K562 (cell line): ENCODE measurements at regions not wholly inside any gene's neighbourhood (a gene's known extent, or its start where the extent isn't known, plus 50 kb on each side); places are given as distances from the start of the nearest gene placed in this dataset.

ENCODE experiments used
- ATAC-seq: fragments of 200-7000 bp; cut with Tn5 transposase; 3 replicates; pipeline ENCODE4 v1.9.1; 2020; ENCODE audit warnings: moderate library complexity
- BruUV-seq: library from RNA; stranded (reverse); fragments of 400-500 nt; replicated peaks from 2 replicates; lab custom pipeline; 2021; lab: Mats Ljungman, UMichigan
- CTCF ChIA-PET: fragments of 300-600 bp; formaldehyde crosslinking; extraction: SDS; loops from one replicate; lab custom pipeline; 2021; ENCODE audit warnings: low intra/inter-chr PET ratio; lab: Yijun Ruan, JAX
- POLR2A ChIA-PET: fragments of 300-600, 350-650 bp; sonication (Branson Sonifier 250); formaldehyde crosslinking; extraction: SDS; loops from one replicate; lab custom pipeline; 2021; ENCODE audit warnings: antibody characterized with exemption, inconsistent platforms; lab: Yijun Ruan, JAX
- DNase-seq, 4 experiments: peaks; one replicate each; pipeline versions ENCODE4 v3.0.0 to v3.0.0-alpha.2; 2011 to 2018; ENCODE audit warnings: low spot score in 3 of 4, mixed read lengths in 3 of 4; ENCODE audit errors: extremely low read depth in 1 of 4
- FAIRE-seq: peaks from 2 replicates; lab custom pipeline; 2011; peaks lifted over from hg19 to GRCh38; lab: Jason Lieb, UNC
- H2AFZ ChIP-seq: 2 replicates; pipeline ENCODE4 v1.6.0; 2011; ENCODE audit warnings: low read depth, low read length, control low read depth, inconsistent platforms
- H3K27ac ChIP-seq: fragments of 200-600 bp; 3 replicates; pipeline ENCODE4 v1.8.0; 2011; ENCODE audit warnings: low read depth, mild to moderate bottlenecking, control low read depth, inconsistent platforms, low read length, moderate library complexity, mixed read lengths; ENCODE audit errors: extremely low read depth
- H3K27me3 ChIP-seq, 2 experiments: fragments of 300-600 bp in 1 of 2; 2 replicates in 1 of 2; 3 replicates in 1 of 2; pipeline versions ENCODE4 v1.6.0 to v1.8.0; 2011; ENCODE audit warnings: inconsistent platforms in 2 of 2, low read length in 2 of 2, mild to moderate bottlenecking in 1 of 2, mixed read lengths in 1 of 2, moderate library complexity in 1 of 2; ENCODE audit not compliant: control insufficient read depth in 2 of 2, insufficient read depth in 2 of 2
- H3K36me3 ChIP-seq: fragments of 300-600 bp; 3 replicates; pipeline ENCODE4 v1.8.0; 2011; ENCODE audit warnings: mild to moderate bottlenecking, low read length, inconsistent platforms; ENCODE audit not compliant: control insufficient read depth, insufficient read depth
- H3K4me1 ChIP-seq, 2 experiments: fragments of 200-600 bp in 1 of 2; replicated peaks in 1 of 2; 2 replicates in 1 of 2; 3 replicates in 1 of 2; pipeline versions ENCODE4 v1.5.1 to v1.8.0; 2011; ENCODE audit warnings: inconsistent platforms in 2 of 2, low read length in 2 of 2, mild to moderate bottlenecking in 1 of 2, mixed read lengths in 1 of 2, moderate library complexity in 1 of 2; ENCODE audit not compliant: control insufficient read depth in 2 of 2, insufficient read depth in 2 of 2
- H3K4me2 ChIP-seq: 2 replicates; pipeline ENCODE4 v1.6.1; 2011; ENCODE audit warnings: low read length, control low read depth, inconsistent platforms, mixed read lengths; ENCODE audit not compliant: insufficient read depth
- H3K4me3 ChIP-seq: fragments of 200-600 bp; sonication (generic), shearing (Covaris generic); 2 replicates; pipeline ENCODE4 v1.5.1; 2016; ENCODE audit warnings: control low read depth, inconsistent platforms
- H3K79me2 ChIP-seq: fragments of 200-600 bp; 3 replicates; pipeline ENCODE4 v1.8.0; 2011; ENCODE audit warnings: low read length, inconsistent platforms; ENCODE audit not compliant: control insufficient read depth, insufficient read depth
- H3K9ac ChIP-seq, 2 experiments: 2 replicates each; pipeline versions ENCODE4 v1.6.0 to v1.6.1; 2011; ENCODE audit warnings: low read depth in 2 of 2, low read length in 2 of 2, control low read depth in 1 of 2, inconsistent platforms in 1 of 2, mild to moderate bottlenecking in 1 of 2, mixed read lengths in 1 of 2; ENCODE audit not compliant: insufficient read depth in 1 of 2
- H3K9me1 ChIP-seq: one replicate; pipeline ENCODE4 v1.6.0; 2011; ENCODE audit warnings: inconsistent platforms, mild to moderate bottlenecking, low read length, moderate library complexity; ENCODE audit not compliant: control insufficient read depth, insufficient read depth
- H3K9me3 ChIP-seq: replicated peaks from 2 replicates; pipeline ENCODE4 v1.5.1; 2011; ENCODE audit warnings: low read depth, low read length, inconsistent platforms; ENCODE audit not compliant: control insufficient read depth, insufficient read depth
- H4K20me1 ChIP-seq: replicated peaks from 2 replicates; pipeline ENCODE4 v1.6.1; 2011; ENCODE audit warnings: low read length, inconsistent platforms, mixed read lengths; ENCODE audit not compliant: control insufficient read depth, insufficient read depth
- CCNT2 ChIP-seq: IDR thresholded peaks from 2 replicates; pipeline ENCODE4 v1.6.1; 2011; ENCODE audit warnings: borderline replicate concordance, low read depth, mild to moderate bottlenecking, moderate library complexity, mixed read lengths, low read length; ENCODE audit not compliant: insufficient read length; ENCODE audit errors: extremely low read depth
- CREBBP ChIP-seq: IDR thresholded peaks from one replicate; pipeline ENCODE4 v1.6.1; 2012; ENCODE audit warnings: low read depth, mild to moderate bottlenecking, control low read depth, inconsistent platforms, low read length
- GABPB1 ChIP-seq: sonication (generic); formaldehyde crosslinking; IDR thresholded peaks from 2 replicates; pipeline ENCODE4 v1.8.0; 2022; ENCODE audit warnings: mild to moderate bottlenecking, missing genetic modification reagents
- MLX ChIP-seq, 2 experiments: fragments of 450-650 bp in 1 of 2; sonication (generic) in 1 of 2; formaldehyde crosslinking; conservative IDR thresholded peaks; 2 replicates each; pipeline versions ENCODE4 v1.4.0 to v1.8.1; 2020 to 2022; ENCODE audit warnings: mild to moderate bottlenecking in 1 of 2, missing genetic modification reagents in 1 of 2
- PHF8 ChIP-seq: fragments of 200-600 bp; sonication (generic); IDR thresholded peaks from 2 replicates; pipeline ENCODE4 v1.6.1; 2012; ENCODE audit warnings: mixed run types, mild to moderate bottlenecking, inconsistent platforms, low read length, moderate library complexity, borderline replicate concordance
- YY1 ChIP-seq, 3 experiments: IDR thresholded peaks; 2 replicates each; pipeline ENCODE4 v1.6.1; 2011; ENCODE audit warnings: low read length in 2 of 3, mild to moderate bottlenecking in 2 of 3, moderate library complexity in 2 of 3, borderline replicate concordance in 1 of 3, control low read depth in 1 of 3, low read depth in 1 of 3; ENCODE audit not compliant: insufficient read depth in 3 of 3, insufficient replicate concordance in 2 of 3, control insufficient read depth in 1 of 3, insufficient read length in 1 of 3; ENCODE audit errors: extremely low read depth in 1 of 3
- ZEB2 ChIP-seq: fragments of 450-650 bp; IDR thresholded peaks from 2 replicates; pipeline ENCODE4 v1.6.1; 2016
- ZNF253 ChIP-seq: fragments of 250-450 bp; sonication (Bioruptor Pico); conservative IDR thresholded peaks from 2 replicates; pipeline ENCODE4 v1.6.1; 2021; ENCODE audit warnings: mild to moderate bottlenecking
- ZNF589 ChIP-seq: fragments of 200-800 bp; sonication (Bioruptor generic); IDR thresholded peaks from 2 replicates; pipeline ENCODE4 v1.6.1; 2016; ENCODE audit warnings: low read depth, missing genetic modification characterization, missing compliant biosample characterization
- WGBS: fragments of 100-300 bp; shearing (Covaris generic); methylation state at CpG from one replicate; pipeline ENCODE4 v1.1.6; 2016; ENCODE audit warnings: low coverage, mixed read lengths; ENCODE audit not compliant: insufficient coverage; ENCODE audit errors: missing lambda C conversion rate; 5-methylcytosine and 5-hydroxymethylcytosine counted together
- in situ Hi-C: fragments of 300-500 bp; cut with MboI; formaldehyde crosslinking; loops from 4 replicates; pipeline ENCODE4 v1.15.0; 2018; ENCODE audit warnings: inconsistent platforms, mixed read lengths
- intact Hi-C: fragments of 100-400 bp; cut with micrococcal nuclease; formaldehyde crosslinking; loops from 2 replicates; pipeline ENCODE4 v1.14.2; 2022
- TF ChIP-seq, protein P1 (sequence below): sonication (generic); formaldehyde crosslinking; IDR thresholded peaks from 2 replicates; pipeline ENCODE4 v1.8.0; 2022; ENCODE audit warnings: missing genetic modification reagents, mild to moderate bottlenecking, moderate library complexity, borderline replicate concordance
- TF ChIP-seq, protein P2 (sequence below): sonication (generic); formaldehyde crosslinking; IDR thresholded peaks from 2 replicates; pipeline ENCODE4 v1.8.1; 2023; ENCODE audit warnings: mild to moderate bottlenecking, missing genetic modification reagents

DNA sequence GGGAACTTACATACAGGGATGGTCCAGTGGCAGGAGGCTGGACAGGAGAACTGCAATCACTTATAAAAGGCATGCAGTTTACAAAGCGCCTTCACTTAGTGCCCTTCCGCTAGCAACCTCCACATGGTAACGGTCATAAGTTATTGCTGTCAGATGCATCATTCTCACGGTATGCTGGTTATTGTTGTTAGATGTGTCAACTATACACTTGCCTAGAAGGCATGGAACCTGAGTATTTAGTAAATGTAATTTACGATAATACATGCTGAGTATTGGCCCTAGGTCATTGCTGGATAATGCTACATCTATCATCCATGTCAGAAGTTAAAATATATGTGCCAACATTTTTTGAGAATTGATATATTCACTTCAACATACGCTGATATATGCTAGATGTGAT is 155.1 kb upstream of the MBL2 start:
- no peaks in the 10 kb centered on the region for H4K20me1 ChIP-seq
- intact Hi-C loops: no loop called here
- TF ChIP-seq GABPB1 (CRISPR knock-in tag) (no peak), CREBBP (no peak), ZEB2 (no peak), MLX (CRISPR knock-in tag; conservative IDR thresholded peaks at IDR 0.05) (no peak), ZNF589 (CRISPR knock-in tag) (no peak), CCNT2 (no peak), PHF8 (no peak), ZNF253 (CRISPR knock-in tag) (no peak), YY1 (IDR thresholded peaks at IDR 0.05; ENCODE audit: borderline replicate concordance in 1 of 3, control insufficient read depth in 1 of 3, extremely low read depth in 1 of 3, insufficient read depth in 3 of 3, insufficient read length in 1 of 3, insufficient replicate concordance in 2 of 3, low read depth in 1 of 3, low read length in 2 of 3) (no peak)
- TF ChIP-seq, protein P1, sequence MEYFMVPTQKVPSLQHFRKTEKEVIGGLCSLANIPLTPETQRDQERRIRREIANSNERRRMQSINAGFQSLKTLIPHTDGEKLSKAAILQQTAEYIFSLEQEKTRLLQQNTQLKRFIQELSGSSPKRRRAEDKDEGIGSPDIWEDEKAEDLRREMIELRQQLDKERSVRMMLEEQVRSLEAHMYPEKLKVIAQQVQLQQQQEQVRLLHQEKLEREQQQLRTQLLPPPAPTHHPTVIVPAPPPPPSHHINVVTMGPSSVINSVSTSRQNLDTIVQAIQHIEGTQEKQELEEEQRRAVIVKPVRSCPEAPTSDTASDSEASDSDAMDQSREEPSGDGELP (CRISPR knock-in tag): no peak
- TF ChIP-seq, protein P2, sequence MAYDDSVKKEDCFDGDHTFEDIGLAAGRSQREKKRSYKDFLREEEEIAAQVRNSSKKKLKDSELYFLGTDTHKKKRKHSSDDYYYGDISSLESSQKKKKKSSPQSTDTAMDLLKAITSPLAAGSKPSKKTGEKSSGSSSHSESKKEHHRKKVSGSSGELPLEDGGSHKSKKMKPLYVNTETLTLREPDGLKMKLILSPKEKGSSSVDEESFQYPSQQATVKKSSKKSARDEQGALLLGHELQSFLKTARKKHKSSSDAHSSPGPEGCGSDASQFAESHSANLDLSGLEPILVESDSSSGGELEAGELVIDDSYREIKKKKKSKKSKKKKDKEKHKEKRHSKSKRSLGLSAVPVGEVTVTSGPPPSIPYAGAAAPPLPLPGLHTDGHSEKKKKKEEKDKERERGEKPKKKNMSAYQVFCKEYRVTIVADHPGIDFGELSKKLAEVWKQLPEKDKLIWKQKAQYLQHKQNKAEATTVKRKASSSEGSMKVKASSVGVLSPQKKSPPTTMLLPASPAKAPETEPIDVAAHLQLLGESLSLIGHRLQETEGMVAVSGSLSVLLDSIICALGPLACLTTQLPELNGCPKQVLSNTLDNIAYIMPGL (CRISPR knock-in tag): no peak
- WGBS: 2% methylated on average over 6 of the region's 6 CpGs
- H3K79me2 ChIP-seq: no peaks in the 10 kb centered on the region
- H3K9ac ChIP-seq: no peak overlapping the region
- no peaks in the 10 kb centered on the region for H3K9me1 ChIP-seq
- no peak for ATAC-seq
- no peak for DNase-seq
- in situ Hi-C loops: no loop called here
- no peaks in the 10 kb centered on the region; the same call in 1 of the 2 replicates for H3K9me3 ChIP-seq
- H3K4me2 ChIP-seq: no peak overlapping the region
- H3K36me3 ChIP-seq: no peaks in the 10 kb centered on the region
- BruUV-seq: no TSS peak
- no peak overlapping the region for H2AFZ ChIP-seq
- H3K4me3 ChIP-seq: no peak overlapping the region
- no peaks in the 10 kb centered on the region for H3K27me3 ChIP-seq
- no peaks in the 10 kb centered on the region for H3K4me1 ChIP-seq
- no peak overlapping the region for H3K27ac ChIP-seq
- FAIRE-seq: no peak
- CTCF ChIA-PET: no interaction called here
- POLR2A ChIA-PET: no interaction called here
